ENCODE measurements at regions not wholly inside any gene's neighbourhood (a gene's known extent, or its start where the extent isn't known, plus 50 kb on each side); places are given as distances from the start of the nearest gene placed in this dataset.

GRCh38 chr3:86537171-86537570 lies 453.8 kb downstream of the VGLL3 start:
- no peaks in the 10 kb centered on the region for H3K4me1 ChIP-seq
- no peaks in the 10 kb centered on the region for H3K27me3 ChIP-seq
- H3K36me3 ChIP-seq, result no peaks in the 10 kb centered on the region
- H3K9me3 ChIP-seq, result no peaks in the 10 kb centered on the region
- DNase-seq, result no peak
- no peak overlapping the region for H3K27ac ChIP-seq
- TF ChIP-seq, protein P1, sequence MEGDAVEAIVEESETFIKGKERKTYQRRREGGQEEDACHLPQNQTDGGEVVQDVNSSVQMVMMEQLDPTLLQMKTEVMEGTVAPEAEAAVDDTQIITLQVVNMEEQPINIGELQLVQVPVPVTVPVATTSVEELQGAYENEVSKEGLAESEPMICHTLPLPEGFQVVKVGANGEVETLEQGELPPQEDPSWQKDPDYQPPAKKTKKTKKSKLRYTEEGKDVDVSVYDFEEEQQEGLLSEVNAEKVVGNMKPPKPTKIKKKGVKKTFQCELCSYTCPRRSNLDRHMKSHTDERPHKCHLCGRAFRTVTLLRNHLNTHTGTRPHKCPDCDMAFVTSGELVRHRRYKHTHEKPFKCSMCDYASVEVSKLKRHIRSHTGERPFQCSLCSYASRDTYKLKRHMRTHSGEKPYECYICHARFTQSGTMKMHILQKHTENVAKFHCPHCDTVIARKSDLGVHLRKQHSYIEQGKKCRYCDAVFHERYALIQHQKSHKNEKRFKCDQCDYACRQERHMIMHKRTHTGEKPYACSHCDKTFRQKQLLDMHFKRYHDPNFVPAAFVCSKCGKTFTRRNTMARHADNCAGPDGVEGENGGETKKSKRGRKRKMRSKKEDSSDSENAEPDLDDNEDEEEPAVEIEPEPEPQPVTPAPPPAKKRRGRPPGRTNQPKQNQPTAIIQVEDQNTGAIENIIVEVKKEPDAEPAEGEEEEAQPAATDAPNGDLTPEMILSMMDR (IDR thresholded peaks at IDR 0.05), result no peak
- no peak for TF ChIP-seq POLR2A (IDR thresholded peaks at IDR 0.05)
- no peak overlapping the region for H3K4me3 ChIP-seq

DNA sequence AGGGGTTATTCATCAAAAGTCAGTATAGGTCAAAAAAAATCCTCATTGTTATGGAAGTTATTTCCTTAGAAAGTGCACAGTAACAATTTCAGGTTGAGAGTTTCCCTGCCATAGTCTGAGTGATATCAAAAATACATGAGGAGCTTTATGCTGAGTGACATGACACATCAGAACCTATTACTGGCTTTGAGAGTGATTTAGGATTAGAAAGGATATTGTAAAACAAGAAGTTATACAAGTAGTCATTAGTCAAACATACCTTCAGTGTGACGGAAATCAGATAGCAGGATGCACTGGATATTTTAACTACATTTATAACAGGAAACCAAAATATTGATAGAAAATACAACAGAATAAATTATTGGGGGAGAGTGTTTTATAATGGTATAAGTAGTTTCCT lies 471.1 kb downstream of the VGLL3 start:
- H3K4me3 ChIP-seq, result no peak overlapping the region
- no peaks in the 10 kb centered on the region for H3K4me1 ChIP-seq
- H3K27me3 ChIP-seq, result no peaks in the 10 kb centered on the region
- TF ChIP-seq POLR2A (IDR thresholded peaks at IDR 0.05), result no peak
- TF ChIP-seq, protein P1 (IDR thresholded peaks at IDR 0.05), result no peak
- no peak overlapping the region for H3K27ac ChIP-seq
- no peaks in the 10 kb centered on the region for H3K36me3 ChIP-seq
- no peak for DNase-seq
- no peaks in the 10 kb centered on the region for H3K9me3 ChIP-seq

GRCh38 chr3:86481636-86482035 lies 509.3 kb downstream of the VGLL3 start:
- Histone ChIP-seq H3K4me1 (no peaks in the 10 kb centered on the region), H3K9me3 (no peaks in the 10 kb centered on the region), H3K27me3 (no peaks in the 10 kb centered on the region), H3K27ac (no peak overlapping the region), H3K36me3 (no peaks in the 10 kb centered on the region), H3K4me3 (no peak overlapping the region)
- no peak for DNase-seq
- TF ChIP-seq, protein P1 (IDR thresholded peaks at IDR 0.05), result no peak
- TF ChIP-seq POLR2A (IDR thresholded peaks at IDR 0.05), result no peak

DNA sequence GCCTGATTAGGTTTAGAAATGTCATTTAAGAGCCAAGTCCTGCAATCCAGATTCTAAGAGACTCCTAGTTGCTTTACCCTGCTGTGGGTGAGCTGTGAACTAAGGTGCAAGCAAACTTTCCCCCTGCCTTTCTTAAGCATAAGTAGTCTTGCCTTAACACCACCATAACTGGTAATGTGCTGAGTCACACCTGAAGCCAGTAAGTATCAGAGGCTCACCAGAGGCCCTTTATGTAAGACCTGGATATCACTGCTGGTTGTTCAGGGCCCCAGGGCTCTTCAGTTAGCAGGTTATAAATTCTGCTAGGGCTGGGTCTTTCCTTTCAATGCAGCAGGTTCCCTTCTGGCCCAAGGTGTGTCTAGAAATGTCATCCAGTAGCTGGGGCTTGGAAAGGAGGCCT lies 509.9 kb downstream of the VGLL3 start:
- no peak for DNase-seq
- Histone ChIP-seq H3K27ac (no peak overlapping the region), H3K4me3 (no peak overlapping the region), H3K9me3 (no peaks in the 10 kb centered on the region), H3K27me3 (no peaks in the 10 kb centered on the region), H3K36me3 (no peaks in the 10 kb centered on the region), H3K4me1 (no peaks in the 10 kb centered on the region)
- no peak for TF ChIP-seq POLR2A (IDR thresholded peaks at IDR 0.05)
- TF ChIP-seq, protein P1 (IDR thresholded peaks at IDR 0.05), result no peak

DNA sequence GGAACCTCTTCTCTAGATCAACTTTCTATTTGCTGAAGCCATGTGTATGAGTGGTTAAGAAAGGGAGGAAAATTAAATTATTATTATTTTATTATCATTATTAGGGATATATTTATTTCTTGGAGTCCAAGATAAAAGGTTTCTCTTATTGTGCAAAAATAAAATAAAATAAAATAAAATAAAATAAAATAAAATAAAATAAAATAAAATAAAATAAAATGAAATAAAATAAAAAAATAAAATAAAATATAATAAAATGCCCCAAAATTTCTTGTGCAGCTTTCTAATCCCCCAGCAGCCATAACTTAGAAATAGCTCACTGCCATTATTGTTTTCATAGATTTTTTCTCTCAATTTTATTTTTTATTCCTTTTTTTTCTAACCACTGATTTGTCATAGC lies 526.8 kb downstream of the VGLL3 start:
- TF ChIP-seq, protein P1 (IDR thresholded peaks at IDR 0.05), result no peak
- TF ChIP-seq POLR2A (IDR thresholded peaks at IDR 0.05), result no peak
- no peaks in the 10 kb centered on the region for H3K36me3 ChIP-seq
- DNase-seq, result no peak
- no peaks in the 10 kb centered on the region for H3K4me1 ChIP-seq
- no peaks in the 10 kb centered on the region for H3K27me3 ChIP-seq
- H3K9me3 ChIP-seq, result no peaks in the 10 kb centered on the region
- no peak overlapping the region for H3K4me3 ChIP-seq
- H3K27ac ChIP-seq, result no peak overlapping the region

- TF ChIP-seq, protein P1 (IDR thresholded peaks at IDR 0.05), result no peak
- TF ChIP-seq POLR2A (IDR thresholded peaks at IDR 0.05), result no peak
- no peak overlapping the region for H3K27ac ChIP-seq
These were observed 539.2 kb downstream of the VGLL3 start for GRCh38 chr3:86451749-86452148.

More at GRCh38 chr3:86451749-86452148, 539.2 kb downstream of the VGLL3 start:
- Histone ChIP-seq H3K27me3 (no peaks in the 10 kb centered on the region), H3K36me3 (no peaks in the 10 kb centered on the region), H3K4me3 (no peak overlapping the region), H3K9me3 (no peaks in the 10 kb centered on the region), H3K4me1 (no peaks in the 10 kb centered on the region)
- DNase-seq, result no peak

Measured in Peyer's patch (tissue), 4 donors.